ENCODE measurements at regions not wholly inside any gene's neighbourhood (a gene's known extent, or its start where the extent isn't known, plus 50 kb on each side); places are given as distances from the start of the nearest gene placed in this dataset.

- no peak for TF ChIP-seq CTCF (IDR thresholded peaks at IDR 0.05; ENCODE audit: insufficient read depth, missing control alignments)
- DNase-seq (ENCODE audit: insufficient read length, low spot score) (no peak), FAIRE-seq (no peak)
Measured at GRCh38 chr2:120969613-120970355, 234.1 kb downstream of the GLI2 start.

GRCh38 chr2:120971866-120972265 is 236.2 kb downstream of the GLI2 start:
- TF ChIP-seq CTCF (IDR thresholded peaks at IDR 0.05; ENCODE audit: insufficient read depth, missing control alignments), result no peak
- no peak for DNase-seq (ENCODE audit: insufficient read length, low spot score)
- FAIRE-seq, result no peak

- no peak for FAIRE-seq
- no peak for TF ChIP-seq CTCF (IDR thresholded peaks at IDR 0.05; ENCODE audit: insufficient read depth, missing control alignments)
- no peak for DNase-seq (ENCODE audit: insufficient read length, low spot score)
Measured at GRCh38 chr2:120972286-120972685, 236.6 kb downstream of the GLI2 start.

GRCh38 chr2:120973196-120973595 is 237.5 kb downstream of the GLI2 start:
- no peak for DNase-seq (ENCODE audit: insufficient read length, low spot score)
- no peak for FAIRE-seq
- no peak for TF ChIP-seq CTCF (IDR thresholded peaks at IDR 0.05; ENCODE audit: insufficient read depth, missing control alignments)

- no peak for TF ChIP-seq CTCF (IDR thresholded peaks at IDR 0.05; ENCODE audit: insufficient read depth, missing control alignments)
- no peak for FAIRE-seq
Measured at GRCh38 chr2:120974950-120975349, 239.3 kb downstream of the GLI2 start.

GRCh38 chr2:120976501-120977307 is 241.0 kb downstream of the GLI2 start:
- no peak for FAIRE-seq
- no peak for DNase-seq (ENCODE audit: insufficient read length, low spot score)
- no peak for TF ChIP-seq CTCF (IDR thresholded peaks at IDR 0.05; ENCODE audit: insufficient read depth, missing control alignments)

More at GRCh38 chr2:120974950-120975349, 239.3 kb downstream of the GLI2 start:
- no peak for DNase-seq (ENCODE audit: insufficient read length, low spot score)

Data from D721Med (cell line).